GM12878 (cell line): ENCODE measurements at regions not wholly inside any gene's neighbourhood (a gene's known extent, or its start where the extent isn't known, plus 50 kb on each side); places are given as distances from the start of the nearest gene placed in this dataset.
A peak's percentile ranks its signal among the peaks of the same experiment; 100 is the strongest.

Experiments
- ATAC-seq: fragments of 200-7000 bp; cut with Tn5 transposase; 3 replicates; pipeline ENCODE4 v1.9.1; 2020; ENCODE audit warnings: mild to moderate bottlenecking, moderate library complexity
- BruUV-seq: library from RNA; stranded (reverse); fragments of 400-500 nt; replicated peaks from 2 replicates; lab custom pipeline; 2021; lab: Mats Ljungman, UMichigan
- CTCF ChIA-PET: fragments of 300-600 bp; sonication (Branson Sonifier 250); formaldehyde crosslinking; extraction: SDS; loops from one replicate; lab custom pipeline; 2021; ENCODE audit warnings: inconsistent platforms; lab: Yijun Ruan, JAX
- POLR2A ChIA-PET: fragments of 350-600 bp; formaldehyde crosslinking; extraction: SDS; loops from one replicate; lab custom pipeline; 2021; ENCODE audit warnings: inconsistent platforms; lab: Charles Lee
- RAD21 ChIA-PET: fragments of 300-600 bp; sonication (Branson Sonifier 250); formaldehyde crosslinking; loops from one replicate; lab custom pipeline; 2023; ENCODE audit warnings: antibody characterized with exemption; ENCODE audit not compliant: unreplicated experiment; lab: Charles Lee
- SMC1A ChIA-PET: fragments of 300-600 bp; sonication (Branson Sonifier 250); formaldehyde crosslinking; loops from one replicate; lab custom pipeline; 2023; ENCODE audit not compliant: unreplicated experiment, uncharacterized antibody; lab: Charles Lee
- DNase-seq: peaks from one replicate; pipeline ENCODE4 v3.0.0-alpha.2; 2011; ENCODE audit warnings: low read depth, low spot score
- FAIRE-seq: peaks from 3 replicates; lab custom pipeline; 2011; peaks lifted over from hg19 to GRCh38; lab: Jason Lieb, UNC
- H2AFZ ChIP-seq: 2 replicates; pipeline ENCODE4 v1.6.0; 2011; ENCODE audit warnings: low read depth, low read length, control low read depth; ENCODE audit not compliant: control insufficient read depth
- H3K27ac ChIP-seq: 2 replicates; pipeline ENCODE4 v1.5.1; 2011; ENCODE audit warnings: control low read depth; ENCODE audit not compliant: control insufficient read depth, insufficient read depth
- H3K27me3 ChIP-seq, 2 experiments: replicated peaks in 1 of 2; 2 replicates each; pipeline versions ENCODE4 v1.6.0 to v1.6.1; 2011; ENCODE audit warnings: low read length in 1 of 2; ENCODE audit not compliant: control insufficient read depth in 2 of 2, insufficient read depth in 2 of 2
- H3K36me3 ChIP-seq, 2 experiments: 2 replicates each; pipeline ENCODE4 v1.5.1; 2011; ENCODE audit warnings: low read length in 1 of 2; ENCODE audit not compliant: control insufficient read depth in 2 of 2, insufficient read depth in 2 of 2
- H3K4me1 ChIP-seq: 2 replicates; pipeline ENCODE4 v1.6.1; 2011; ENCODE audit warnings: mild to moderate bottlenecking, low read length, moderate library complexity, mixed read lengths; ENCODE audit not compliant: control insufficient read depth, insufficient read depth
- H3K4me2 ChIP-seq: 2 replicates; pipeline ENCODE4 v1.6.0; 2011; ENCODE audit warnings: control low read depth; ENCODE audit not compliant: control insufficient read depth, insufficient read depth
- H3K4me3 ChIP-seq: fragments of 200-600 bp; sonication (generic); 2 replicates; pipeline ENCODE4 v1.5.1; 2016
- H3K79me2 ChIP-seq: 2 replicates; pipeline ENCODE4 v1.6.0; 2011; ENCODE audit warnings: low read length; ENCODE audit not compliant: control insufficient read depth, insufficient read depth
- H3K9ac ChIP-seq: 2 replicates; pipeline ENCODE4 v1.8.0; 2011; ENCODE audit warnings: low read length, control low read depth, mixed read lengths; ENCODE audit not compliant: control insufficient read depth, insufficient read depth
- H3K9me3 ChIP-seq: replicated peaks from 3 replicates; pipeline ENCODE4 v1.5.1; 2011; ENCODE audit warnings: mild to moderate bottlenecking, low read length; ENCODE audit not compliant: control insufficient read depth, insufficient read depth
- H4K20me1 ChIP-seq: 2 replicates; pipeline ENCODE4 v1.6.0; 2011; ENCODE audit not compliant: control insufficient read depth, insufficient read depth
- CREM ChIP-seq: IDR thresholded peaks from 2 replicates; pipeline ENCODE4 v1.6.1; 2014; ENCODE audit warnings: antibody characterized with exemption, low read depth
- FOXM1 ChIP-seq: IDR thresholded peaks from 2 replicates; pipeline ENCODE4 v1.6.1; 2012; ENCODE audit warnings: low read depth, mild to moderate bottlenecking, inconsistent platforms, low read length, moderate library complexity
- GABPA ChIP-seq: IDR thresholded peaks from 2 replicates; pipeline ENCODE4 v1.6.1; 2014; ENCODE audit warnings: antibody characterized with exemption, low read depth, mild to moderate bottlenecking, inconsistent platforms
- NBN ChIP-seq: fragments of 450-650 bp; IDR thresholded peaks from 2 replicates; pipeline ENCODE4 v1.6.1; 2016
- POLR2AphosphoS2 ChIP-seq: IDR thresholded peaks from 2 replicates; pipeline ENCODE4 v1.6.1; 2011; ENCODE audit warnings: low read depth, mild to moderate bottlenecking, low read length, improper control_type of control experiment, moderate library complexity
- RB1 ChIP-seq: fragments of 450-650 bp; formaldehyde crosslinking; IDR thresholded peaks from 2 replicates; pipeline ENCODE4 v1.6.1; 2017; ENCODE audit warnings: mild to moderate bottlenecking, borderline replicate concordance
- TCF7 ChIP-seq: IDR thresholded peaks from 2 replicates; pipeline ENCODE4 v1.6.1; 2014; ENCODE audit warnings: antibody characterized with exemption, borderline replicate concordance
- USF2 ChIP-seq: IDR thresholded peaks from 2 replicates; pipeline ENCODE4 v1.6.1; 2011; ENCODE audit warnings: low read depth, low read length, improper control_type of control experiment, borderline replicate concordance
- ZNF274 ChIP-seq: IDR thresholded peaks from one replicate; pipeline ENCODE4 v1.8.0; 2011; ENCODE audit not compliant: insufficient read length, insufficient read depth
- ZNF592 ChIP-seq: fragments of 450-650 bp; IDR thresholded peaks from 2 replicates; pipeline ENCODE4 v1.6.1; 2017; ENCODE audit warnings: mild to moderate bottlenecking, moderate library complexity
- ZNF687 ChIP-seq: fragments of 450-650 bp; IDR thresholded peaks from 2 replicates; pipeline ENCODE4 v1.6.1; 2017; ENCODE audit warnings: mild to moderate bottlenecking, moderate library complexity
- ZZZ3 ChIP-seq: IDR thresholded peaks from 2 replicates; pipeline ENCODE4 v1.6.1; 2011; ENCODE audit warnings: low read depth; ENCODE audit not compliant: control insufficient read depth, insufficient read length
- WGBS: methylation state at CpG from one replicate; pipeline ENCODE4 v1.1.6; 2016; ENCODE audit warnings: low lambda C conversion rate; ENCODE audit not compliant: insufficient replicate concordance, insufficient coverage; ENCODE audit errors: missing lambda C conversion rate; 5-methylcytosine and 5-hydroxymethylcytosine counted together
- in situ Hi-C: fragments of 300-500 bp; cut with MboI; formaldehyde crosslinking; loops from 9 replicates; pipeline ENCODE4 v1.14.3; 2018; ENCODE audit warnings: mixed read lengths
- intact Hi-C: fragments of 100-400 bp; cut with micrococcal nuclease; formaldehyde crosslinking; loops from one replicate; pipeline ENCODE4 v1.14.2; 2022; ENCODE audit not compliant: unreplicated experiment
- TF ChIP-seq, protein P1 (sequence below): IDR thresholded peaks from 2 replicates; pipeline ENCODE4 v1.6.1; 2011; ENCODE audit warnings: mild to moderate bottlenecking, low read depth, low read length, moderate library complexity; ENCODE audit not compliant: insufficient replicate concordance

DNA sequence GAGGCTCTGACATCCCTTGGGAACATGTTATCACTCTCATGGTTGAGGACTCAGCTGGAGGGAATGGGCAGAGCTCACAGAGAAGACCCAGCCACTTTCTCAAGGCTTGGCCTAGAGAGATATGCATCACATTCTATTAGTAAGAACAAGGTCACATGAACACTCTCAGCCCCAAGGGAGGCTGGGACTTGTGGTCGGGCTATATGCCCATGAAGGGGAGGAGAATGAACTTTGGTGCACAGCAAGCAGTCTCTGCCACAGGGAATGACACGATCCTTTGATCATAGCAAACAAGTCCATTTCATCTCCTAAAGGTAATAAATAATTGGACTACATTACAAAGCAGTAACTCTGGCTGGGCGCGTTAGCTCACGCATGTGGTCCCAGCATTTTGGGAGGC, 105.7 kb downstream of the SYF2 start:
- 63% methylated on average over 5 of the region's 5 CpGs for WGBS
- intact Hi-C loops, result no loop called here
- BruUV-seq, result no TSS peak
- H3K36me3 ChIP-seq, result no peaks in the 10 kb centered on the region
- H3K27ac ChIP-seq, result no peak overlapping the region
- DNase-seq, result no peak
- in situ Hi-C loops, result no loop called here
- ChIA-PET RAD21 (no interaction called here), SMC1A (interaction anchor here (0.5 to 1.0 kb wide), 3 partner anchors 13 to 647 kb away, joined by 3 to 4 read pairs (median 4); no protein-coding TSS in a partner anchor), POLR2A (interaction anchor here (0.6 kb wide), 1 partner anchor 356 kb away, joined by 4 read pairs; no protein-coding TSS in a partner anchor), CTCF (interaction anchor here (0.7 to 0.9 kb wide), 3 partner anchors 11 to 64 kb away, joined by 3 read pairs; no protein-coding TSS in a partner anchor)
- ATAC-seq, result peak; percentile 11; the same call in 1 of the 3 replicates
- H3K79me2 ChIP-seq, result no peaks in the 10 kb centered on the region
- H3K9me3 ChIP-seq, result no peaks in the 10 kb centered on the region
- no peak overlapping the region for H3K9ac ChIP-seq
- H3K27me3 ChIP-seq, result 0 out of 4 replicates have a peak, but pooled peaks cover 0 to 1% of the 10 kb centered on the region in 2 experiments
- no peak overlapping the region for H2AFZ ChIP-seq
- H3K4me3 ChIP-seq, result no peak overlapping the region
- H3K4me1 ChIP-seq, result peaks cover 14% of the 10 kb centered on the region
- H3K4me2 ChIP-seq, result no peak overlapping the region
- no peak for FAIRE-seq
- TF ChIP-seq CREM (no peak), FOXM1 (no peak), GABPA (no peak), POLR2AphosphoS2 (no peak), ZNF592 (no peak), ZZZ3 (no peak), TCF7 (no peak), NBN (no peak), RB1 (no peak), ZNF687 (no peak), USF2 (no peak), ZNF274 (no peak)
- TF ChIP-seq, protein P1, sequence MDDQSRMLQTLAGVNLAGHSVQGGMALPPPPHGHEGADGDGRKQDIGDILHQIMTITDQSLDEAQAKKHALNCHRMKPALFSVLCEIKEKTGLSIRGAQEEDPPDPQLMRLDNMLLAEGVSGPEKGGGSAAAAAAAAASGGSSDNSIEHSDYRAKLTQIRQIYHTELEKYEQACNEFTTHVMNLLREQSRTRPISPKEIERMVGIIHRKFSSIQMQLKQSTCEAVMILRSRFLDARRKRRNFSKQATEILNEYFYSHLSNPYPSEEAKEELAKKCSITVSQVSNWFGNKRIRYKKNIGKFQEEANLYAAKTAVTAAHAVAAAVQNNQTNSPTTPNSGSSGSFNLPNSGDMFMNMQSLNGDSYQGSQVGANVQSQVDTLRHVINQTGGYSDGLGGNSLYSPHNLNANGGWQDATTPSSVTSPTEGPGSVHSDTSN, result no peak
- no peaks in the 10 kb centered on the region for H4K20me1 ChIP-seq
